ENCODE measurements at regions not wholly inside any gene's neighbourhood (a gene's known extent, or its start where the extent isn't known, plus 50 kb on each side); places are given as distances from the start of the nearest gene placed in this dataset.

DNA sequence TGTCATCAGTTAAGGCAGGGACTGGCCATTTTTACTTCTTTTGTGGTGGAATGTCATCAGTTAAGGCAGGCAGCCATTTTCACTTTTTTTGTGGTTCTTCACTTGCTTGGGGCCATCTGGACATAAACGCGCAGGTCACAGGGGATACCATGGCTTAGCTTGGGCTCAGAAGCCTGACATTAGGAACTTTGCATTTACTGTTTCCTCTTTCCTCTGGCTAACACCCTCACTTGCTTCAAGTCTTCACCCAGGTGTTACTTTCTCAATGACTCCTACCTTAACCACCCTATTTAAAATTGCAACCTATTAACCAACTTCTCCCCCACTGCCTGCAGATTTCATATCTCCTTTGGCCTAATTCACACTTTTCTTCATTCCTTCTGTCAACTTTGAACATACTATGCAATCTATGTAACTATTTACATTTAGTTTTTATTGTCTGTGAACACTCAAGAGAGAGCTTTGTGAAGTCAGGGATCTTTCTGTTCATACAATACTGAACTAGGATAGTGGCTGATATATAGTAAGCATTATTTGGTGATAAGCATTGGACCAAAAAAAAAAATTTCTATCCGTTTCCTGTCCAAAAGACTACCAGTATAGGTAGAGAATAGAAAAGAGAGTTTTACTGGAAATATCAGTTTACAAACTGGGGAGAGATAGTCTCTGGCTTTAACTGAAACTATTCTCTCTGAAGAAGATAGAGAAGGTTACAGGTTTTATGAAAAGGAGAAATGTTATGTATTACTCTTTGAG is 600.1 kb upstream of the ZNF804A start:
- TF ChIP-seq, protein P1, sequence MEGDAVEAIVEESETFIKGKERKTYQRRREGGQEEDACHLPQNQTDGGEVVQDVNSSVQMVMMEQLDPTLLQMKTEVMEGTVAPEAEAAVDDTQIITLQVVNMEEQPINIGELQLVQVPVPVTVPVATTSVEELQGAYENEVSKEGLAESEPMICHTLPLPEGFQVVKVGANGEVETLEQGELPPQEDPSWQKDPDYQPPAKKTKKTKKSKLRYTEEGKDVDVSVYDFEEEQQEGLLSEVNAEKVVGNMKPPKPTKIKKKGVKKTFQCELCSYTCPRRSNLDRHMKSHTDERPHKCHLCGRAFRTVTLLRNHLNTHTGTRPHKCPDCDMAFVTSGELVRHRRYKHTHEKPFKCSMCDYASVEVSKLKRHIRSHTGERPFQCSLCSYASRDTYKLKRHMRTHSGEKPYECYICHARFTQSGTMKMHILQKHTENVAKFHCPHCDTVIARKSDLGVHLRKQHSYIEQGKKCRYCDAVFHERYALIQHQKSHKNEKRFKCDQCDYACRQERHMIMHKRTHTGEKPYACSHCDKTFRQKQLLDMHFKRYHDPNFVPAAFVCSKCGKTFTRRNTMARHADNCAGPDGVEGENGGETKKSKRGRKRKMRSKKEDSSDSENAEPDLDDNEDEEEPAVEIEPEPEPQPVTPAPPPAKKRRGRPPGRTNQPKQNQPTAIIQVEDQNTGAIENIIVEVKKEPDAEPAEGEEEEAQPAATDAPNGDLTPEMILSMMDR (IDR thresholded peaks at IDR 0.05; ENCODE audit: low read depth, low read length, missing control alignments) = no peak
- peak; percentile 90 for DNase-seq (ENCODE audit: low read depth)
- H3K4me3 ChIP-seq (ENCODE audit: low read depth, low read length) = no peak overlapping the region

DNA sequence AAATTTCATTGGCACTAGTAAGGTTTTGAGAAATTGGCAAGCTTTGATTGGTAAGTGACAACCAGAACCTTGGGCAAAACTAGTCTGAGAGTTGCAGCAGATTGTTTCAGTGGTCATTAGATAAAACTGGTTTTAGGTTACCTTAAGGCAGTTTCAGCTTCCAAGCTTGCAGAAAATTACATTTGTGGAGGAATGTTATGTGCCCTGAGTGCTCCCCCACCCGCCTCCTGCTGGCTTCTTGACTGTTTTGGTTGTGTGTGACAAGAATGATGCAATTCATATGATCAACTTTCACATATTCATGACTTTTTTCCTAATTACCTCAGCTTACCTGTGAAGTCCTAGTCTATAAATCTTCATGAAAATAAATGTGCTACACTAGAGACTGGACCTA is 599.5 kb upstream of the ZNF804A start:
- TF ChIP-seq, protein P1 (IDR thresholded peaks at IDR 0.05; ENCODE audit: low read depth, low read length, missing control alignments) = no peak
- no peak overlapping the region for H3K4me3 ChIP-seq (ENCODE audit: low read depth, low read length)
- DNase-seq (ENCODE audit: low read depth) = peak; percentile 33

DNA sequence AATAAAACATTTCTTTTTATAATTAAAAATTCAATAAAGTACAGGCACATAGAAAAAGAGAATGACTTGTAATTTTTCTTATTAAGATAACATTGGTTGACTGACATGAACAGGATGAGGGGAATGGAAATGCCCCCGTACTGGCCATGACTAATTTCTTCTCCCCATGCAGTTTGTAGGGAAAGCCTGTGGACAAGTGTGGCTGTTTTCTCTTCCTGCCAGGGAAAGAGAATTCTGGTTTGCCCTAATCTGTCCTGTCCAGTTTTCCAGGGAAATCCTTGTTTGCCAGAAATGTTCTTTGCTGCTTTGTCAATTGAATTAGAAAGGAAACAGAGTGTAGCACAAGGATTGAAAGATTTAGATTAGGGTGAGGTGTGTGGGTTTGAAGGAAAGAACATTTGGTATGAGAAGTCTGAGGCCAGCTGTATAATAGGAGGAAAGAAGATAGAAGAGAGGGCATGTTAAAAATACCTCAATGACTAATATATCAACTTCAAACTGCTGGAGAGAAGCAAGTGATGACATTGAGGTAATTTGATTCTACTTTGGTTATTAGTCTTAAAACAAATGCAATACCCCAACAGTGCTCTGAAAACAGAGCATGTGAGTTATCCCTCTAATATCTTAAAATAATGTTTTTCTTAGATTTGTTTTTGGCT is 593.9 kb upstream of the ZNF804A start:
- DNase-seq (ENCODE audit: low read depth) = peak; percentile 51
- TF ChIP-seq, protein P1 (IDR thresholded peaks at IDR 0.05; ENCODE audit: low read depth, low read length, missing control alignments) = no peak
- H3K4me3 ChIP-seq (ENCODE audit: low read depth, low read length) = no peak overlapping the region

DNA sequence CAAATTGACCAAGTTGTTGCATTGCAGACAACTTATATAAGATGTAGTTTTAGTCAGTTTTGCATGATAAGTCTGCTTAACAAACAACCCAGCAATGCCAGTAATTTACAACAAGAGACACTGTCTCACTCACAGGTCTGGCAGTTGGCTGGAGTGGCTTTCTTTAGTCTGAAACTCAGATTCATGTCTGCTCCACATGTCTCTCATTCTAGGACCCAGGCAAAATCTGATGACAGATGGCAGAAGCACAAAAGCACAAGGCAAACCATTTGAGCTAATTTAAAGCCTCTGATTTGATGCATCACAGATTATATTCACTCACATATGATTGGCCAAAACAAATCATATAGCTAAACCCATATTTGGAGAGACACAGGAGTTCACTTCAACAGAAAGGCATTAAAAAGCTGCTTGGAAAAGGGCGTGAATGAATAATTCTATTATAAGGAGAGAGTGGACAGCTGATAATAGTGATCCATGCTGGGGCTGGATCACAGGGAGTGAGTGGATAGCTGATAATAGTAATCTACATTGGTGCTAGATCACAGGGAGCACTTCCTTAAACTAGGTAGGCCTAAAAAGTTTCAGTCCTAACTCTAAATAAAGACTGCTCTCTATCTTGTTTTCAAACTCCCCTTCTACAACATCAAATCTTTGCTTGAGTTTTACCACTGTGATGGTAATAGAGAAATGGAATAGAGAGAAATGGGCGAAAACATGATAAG is 593.2 kb upstream of the ZNF804A start:
- TF ChIP-seq, protein P1 (IDR thresholded peaks at IDR 0.05; ENCODE audit: low read depth, low read length, missing control alignments) = no peak
- peak; percentile 25 for DNase-seq (ENCODE audit: low read depth)
- H3K4me3 ChIP-seq (ENCODE audit: low read depth, low read length) = no peak overlapping the region

DNA sequence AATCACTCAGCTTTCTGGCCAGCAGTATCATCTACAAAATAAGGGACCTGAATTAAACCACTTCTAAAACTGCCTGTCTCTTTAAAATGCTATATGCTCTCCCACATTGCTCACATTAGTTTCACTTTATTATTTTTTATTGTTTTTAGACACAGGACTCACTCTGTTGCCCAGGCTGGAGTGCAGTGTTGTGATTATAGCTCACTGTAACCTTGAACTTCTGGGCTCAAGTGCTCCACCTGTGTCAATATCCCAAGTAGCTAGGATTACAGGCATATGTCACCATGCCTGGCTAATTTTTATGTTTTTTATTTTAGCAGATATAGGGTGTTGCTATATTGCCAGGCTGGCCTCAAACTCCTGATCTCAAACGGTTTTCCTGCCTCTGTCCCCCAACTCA is 591.3 kb upstream of the ZNF804A start:
- TF ChIP-seq, protein P1 (IDR thresholded peaks at IDR 0.05; ENCODE audit: low read depth, low read length, missing control alignments) = no peak
- DNase-seq (ENCODE audit: low read depth) = no peak
- H3K4me3 ChIP-seq (ENCODE audit: low read depth, low read length) = no peak overlapping the region

DNA sequence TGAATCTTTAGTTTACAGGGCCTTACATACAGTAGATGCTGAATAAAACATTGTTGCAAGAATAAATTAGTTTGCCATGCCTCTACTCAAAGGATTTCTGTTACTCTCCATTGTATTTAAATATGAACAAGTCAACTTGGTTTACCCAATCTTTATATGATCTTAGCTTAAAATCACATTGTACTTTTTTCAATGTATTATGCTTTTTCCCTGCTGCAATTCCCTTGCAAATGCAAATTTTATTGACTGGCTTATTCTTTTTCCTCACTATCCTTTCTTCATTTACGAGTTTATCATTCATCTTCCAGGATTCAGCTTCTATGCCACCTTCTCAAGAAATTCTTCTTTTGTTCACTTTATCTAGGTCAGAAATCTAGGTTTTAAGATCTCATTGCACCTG is 571.4 kb upstream of the ZNF804A start:
- no peak overlapping the region for H3K4me3 ChIP-seq (ENCODE audit: low read depth, low read length)
- TF ChIP-seq, protein P1 (IDR thresholded peaks at IDR 0.05; ENCODE audit: low read depth, low read length, missing control alignments) = no peak
- no peak for DNase-seq (ENCODE audit: low read depth)
